ENCODE measurements at regions not wholly inside any gene's neighbourhood (a gene's known extent, or its start where the extent isn't known, plus 50 kb on each side); places are given as distances from the start of the nearest gene placed in this dataset.

- WGBS (ENCODE audit: low lambda C conversion rate), result 3% methylated on average over 3 of the region's 3 CpGs
- TF ChIP-seq EP300 (IDR thresholded peaks at IDR 0.05; ENCODE audit: borderline replicate concordance in 1 of 2, low read depth in 1 of 2, low read length in 1 of 2), result no peak
- no peak for TF ChIP-seq EZH2phosphoT487 (IDR thresholded peaks at IDR 0.05; ENCODE audit: borderline replicate concordance, low read depth)
- no peak for TF ChIP-seq GATA2 (CRISPR knock-in tag; IDR thresholded peaks at IDR 0.05)
- no peak for TF ChIP-seq MEF2A (IDR thresholded peaks at IDR 0.05; ENCODE audit: borderline replicate concordance, low read depth)
- TF ChIP-seq SMC3 (IDR thresholded peaks at IDR 0.05; ENCODE audit: low read depth, low read length), result no peak
- TF ChIP-seq YY1 (IDR thresholded peaks at IDR 0.05; ENCODE audit: low read depth), result no peak
- no peak for TF ChIP-seq FOXJ3 (CRISPR knock-in tag; IDR thresholded peaks at IDR 0.05)
- TF ChIP-seq RXRA (IDR thresholded peaks at IDR 0.05; ENCODE audit: borderline replicate concordance, low read depth), result no peak
- TF ChIP-seq GABPA (IDR thresholded peaks at IDR 0.05; ENCODE audit: low read depth), result no peak
- no peak for TF ChIP-seq RCOR1 (IDR thresholded peaks at IDR 0.05; ENCODE audit: low read length)
- no peak for TF ChIP-seq ELF1 (IDR thresholded peaks at IDR 0.05)
- TF ChIP-seq TEAD4 (IDR thresholded peaks at IDR 0.05; ENCODE audit: borderline replicate concordance, insufficient read depth), result no peak
- TF ChIP-seq RFX5 (IDR thresholded peaks at IDR 0.05; ENCODE audit: low read length), result no peak
- TF ChIP-seq FOXM1 (IDR thresholded peaks at IDR 0.05; ENCODE audit: low read depth), result no peak
- CTCF ChIA-PET, result no interaction called here
These were observed 498.2 kb upstream of the ERCC4 start for GRCh38 chr16:13421726-13422125.

GRCh38 chr16:13425836-13426235 is 494.1 kb upstream of the ERCC4 start:
- Histone ChIP-seq H3K27ac (ENCODE audit: low read depth in 2 of 2, low read length in 1 of 2) (no peak overlapping the region), H3K4me3 (ENCODE audit: low read depth in 2 of 2, low read length in 1 of 2) (no peak overlapping the region), H3K79me2 (ENCODE audit: insufficient read depth) (no peaks in the 10 kb centered on the region), H3K27me3 (ENCODE audit: insufficient read depth) (no peaks in the 10 kb centered on the region), H3K4me2 (no peak overlapping the region), H3K36me3 (replicated peaks in 1 of 2; ENCODE audit: control insufficient read depth in 1 of 2, insufficient read depth in 2 of 2, low read length in 1 of 2) (no peaks in the 10 kb centered on the region), H3K9me2 (no peaks in the 10 kb centered on the region), H3K9me3 (no peaks in the 10 kb centered on the region), H3K4me1 (ENCODE audit: control insufficient read depth in 1 of 2, insufficient read depth in 2 of 2, low read depth in 1 of 2, low read length in 1 of 2) (no peaks in the 10 kb centered on the region), H2AFZ (ENCODE audit: low read depth) (no peak overlapping the region), H3K9ac (no peak overlapping the region), H4K20me1 (ENCODE audit: insufficient read depth) (no peaks in the 10 kb centered on the region), H3F3A (replicated peaks; ENCODE audit: insufficient read depth) (no peaks in the 10 kb centered on the region)
- WGBS (ENCODE audit: low lambda C conversion rate), result 31% methylated on average over 5 of the region's 5 CpGs
- no peak for DNase-seq
- ChIA-PET CTCF (no interaction called here), POLR2A (no interaction called here)
- no peak for TF ChIP-seq MEF2A (IDR thresholded peaks at IDR 0.05; ENCODE audit: borderline replicate concordance, low read depth)

More at GRCh38 chr16:13421726-13422125, 498.2 kb upstream of the ERCC4 start:
- H3K4me2 ChIP-seq, result no peak overlapping the region
- H3K27me3 ChIP-seq (ENCODE audit: insufficient read depth), result no peaks in the 10 kb centered on the region
- no peak overlapping the region for H3K9ac ChIP-seq
- H3K9me2 ChIP-seq, result no peaks in the 10 kb centered on the region
- no peaks in the 10 kb centered on the region for H3F3A ChIP-seq (replicated peaks; ENCODE audit: insufficient read depth)
- H3K27ac ChIP-seq (ENCODE audit: low read depth in 2 of 2, low read length in 1 of 2), result no peak overlapping the region
- H4K20me1 ChIP-seq (ENCODE audit: insufficient read depth), result no peaks in the 10 kb centered on the region
- H3K4me3 ChIP-seq (ENCODE audit: low read depth in 2 of 2, low read length in 1 of 2), result no peak overlapping the region
- no peaks in the 10 kb centered on the region for H3K9me3 ChIP-seq
- DNase-seq, result no peak
- POLR2A ChIA-PET, result no interaction called here
- H3K4me1 ChIP-seq (ENCODE audit: control insufficient read depth in 1 of 2, insufficient read depth in 2 of 2, low read depth in 1 of 2, low read length in 1 of 2), result no peaks in the 10 kb centered on the region
- no peaks in the 10 kb centered on the region for H3K36me3 ChIP-seq (replicated peaks in 1 of 2; ENCODE audit: control insufficient read depth in 1 of 2, insufficient read depth in 2 of 2, low read length in 1 of 2)
- H3K79me2 ChIP-seq (ENCODE audit: insufficient read depth), result no peaks in the 10 kb centered on the region
- no peak overlapping the region for H2AFZ ChIP-seq (ENCODE audit: low read depth)

DNA sequence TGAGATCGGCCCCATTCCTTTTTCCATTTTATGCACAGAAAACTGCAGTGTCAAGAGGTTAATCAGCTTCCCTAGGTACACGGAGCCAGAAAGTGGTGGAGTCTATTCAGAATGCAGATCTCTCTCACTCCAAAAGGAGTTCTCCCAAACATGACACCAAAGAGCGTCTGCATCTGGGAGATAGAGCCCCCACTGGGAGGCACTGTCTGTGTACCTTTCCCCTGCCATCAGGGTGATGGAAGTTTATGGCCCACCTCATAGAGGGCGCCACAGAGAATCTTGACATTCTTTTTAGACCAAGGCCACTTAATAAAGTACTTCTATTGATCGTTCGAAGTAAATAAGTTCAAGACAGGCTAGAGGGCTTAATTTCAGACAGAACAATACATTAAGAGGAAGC is 493.7 kb upstream of the ERCC4 start:
- Histone ChIP-seq H4K20me1 (ENCODE audit: insufficient read depth) (no peaks in the 10 kb centered on the region), H3K27ac (ENCODE audit: low read depth in 2 of 2, low read length in 1 of 2) (no peak overlapping the region), H3K4me2 (no peak overlapping the region), H3K9ac (no peak overlapping the region), H3K36me3 (replicated peaks in 1 of 2; ENCODE audit: control insufficient read depth in 1 of 2, insufficient read depth in 2 of 2, low read length in 1 of 2) (no peaks in the 10 kb centered on the region), H3K9me2 (no peaks in the 10 kb centered on the region), H3K27me3 (ENCODE audit: insufficient read depth) (no peaks in the 10 kb centered on the region), H3K79me2 (ENCODE audit: insufficient read depth) (no peaks in the 10 kb centered on the region), H3K4me1 (ENCODE audit: control insufficient read depth in 1 of 2, insufficient read depth in 2 of 2, low read depth in 1 of 2, low read length in 1 of 2) (no peaks in the 10 kb centered on the region), H3K4me3 (ENCODE audit: low read depth in 2 of 2, low read length in 1 of 2) (no peak overlapping the region), H2AFZ (ENCODE audit: low read depth) (no peak overlapping the region), H3K9me3 (no peaks in the 10 kb centered on the region), H3F3A (replicated peaks; ENCODE audit: insufficient read depth) (no peaks in the 10 kb centered on the region)
- 12% methylated on average over 6 of the region's 6 CpGs for WGBS (ENCODE audit: low lambda C conversion rate)
- ChIA-PET CTCF (no interaction called here), POLR2A (no interaction called here)
- TF ChIP-seq TCF12 (IDR thresholded peaks at IDR 0.05), result no peak
- no peak for TF ChIP-seq REST (IDR thresholded peaks at IDR 0.05; ENCODE audit: low read depth, low read length)
- TF ChIP-seq RXRA (IDR thresholded peaks at IDR 0.05; ENCODE audit: borderline replicate concordance, low read depth), result no peak
- no peak for TF ChIP-seq POLR2AphosphoS5 (IDR thresholded peaks at IDR 0.05; ENCODE audit: low read depth, low read length)
- TF ChIP-seq EZH2phosphoT487 (IDR thresholded peaks at IDR 0.05; ENCODE audit: borderline replicate concordance, low read depth), result no peak
- no peak for DNase-seq

Data from SK-N-SH (cell line).